Loucy (cell line): ENCODE measurements at regions not wholly inside any gene's neighbourhood (a gene's known extent, or its start where the extent isn't known, plus 50 kb on each side); places are given as distances from the start of the nearest gene placed in this dataset.

ENCODE experiments used
- H2AFZ ChIP-seq: fragments of 200-600 bp; sonication (generic); 2 replicates; pipeline ENCODE4 v1.6.0; 2016; ENCODE audit warnings: antibody characterized with exemption, mild to moderate bottlenecking, low read length, moderate library complexity
- H3F3A ChIP-seq: fragments of 200-600 bp; 2 replicates; pipeline ENCODE4 v1.6.0; 2016; ENCODE audit warnings: antibody characterized with exemption, low read depth, mild to moderate bottlenecking
- H3K27me3 ChIP-seq: fragments of 200-600 bp; sonication (generic); 2 replicates; pipeline ENCODE4 v1.6.1; 2014; ENCODE audit warnings: low read length, mild to moderate bottlenecking; ENCODE audit not compliant: insufficient read depth, poor library complexity, severe bottlenecking
- H3K36me3 ChIP-seq: fragments of 200-600 bp; sonication (generic); 2 replicates; pipeline ENCODE4 v1.6.1; 2016; ENCODE audit warnings: low read length; ENCODE audit not compliant: insufficient read depth
- H3K4me1 ChIP-seq: fragments of 200-600 bp; sonication (generic); 2 replicates; pipeline ENCODE4 v1.5.1; 2014; ENCODE audit warnings: low read length, mild to moderate bottlenecking; ENCODE audit not compliant: insufficient read depth, poor library complexity, severe bottlenecking
- H3K4me2 ChIP-seq: fragments of 200-600 bp; sonication (generic); 2 replicates; pipeline ENCODE4 v1.6.0; 2014; ENCODE audit warnings: antibody characterized with exemption, low read length, low read depth, mild to moderate bottlenecking; ENCODE audit not compliant: poor library complexity, severe bottlenecking
- H3K4me3 ChIP-seq: fragments of 200-600 bp; sonication (generic); 2 replicates; pipeline ENCODE4 v1.5.1; 2014; ENCODE audit warnings: low read length, mild to moderate bottlenecking, mixed read lengths; ENCODE audit not compliant: poor library complexity, severe bottlenecking
- H3K79me2 ChIP-seq: fragments of 200-600 bp; sonication (generic); 2 replicates; pipeline ENCODE4 v1.6.1; 2014; ENCODE audit warnings: low read length; ENCODE audit not compliant: insufficient read depth
- H3K9ac ChIP-seq: fragments of 200-600 bp; sonication (generic); 2 replicates; pipeline ENCODE4 v1.6.0; 2014; ENCODE audit warnings: mild to moderate bottlenecking, low read depth, low read length, moderate library complexity; ENCODE audit not compliant: poor library complexity, severe bottlenecking
- H3K9me2 ChIP-seq: fragments of 200-600 bp; sonication (generic); replicated peaks from 2 replicates; pipeline ENCODE4 v1.6.1; 2016; ENCODE audit warnings: low read depth, low read length, mixed read lengths
- H3K9me3 ChIP-seq: fragments of 200-600 bp; sonication (generic); 2 replicates; pipeline ENCODE4 v1.6.1; 2014; ENCODE audit warnings: mild to moderate bottlenecking, antibody characterized with exemption, low read length, low read depth; ENCODE audit not compliant: insufficient read depth
- H4K20me1 ChIP-seq: fragments of 200-600 bp; sonication (generic); 2 replicates; pipeline ENCODE4 v1.6.0; 2014; ENCODE audit warnings: antibody characterized with exemption, low read length, mild to moderate bottlenecking; ENCODE audit not compliant: insufficient read depth, poor library complexity, severe bottlenecking
- EZH2phosphoT487 ChIP-seq: fragments of 200-600 bp; IDR thresholded peaks from 2 replicates; pipeline ENCODE4 v1.6.1; 2018; ENCODE audit warnings: antibody characterized with exemption, mild to moderate bottlenecking, moderate library complexity, borderline replicate concordance
- TF ChIP-seq, protein P1 (sequence below): fragments of 200-600 bp; sonication (generic); conservative IDR thresholded peaks from 2 replicates; pipeline ENCODE4 v1.5.1; 2014; ENCODE audit warnings: mild to moderate bottlenecking, antibody characterized with exemption, low read length

DNA sequence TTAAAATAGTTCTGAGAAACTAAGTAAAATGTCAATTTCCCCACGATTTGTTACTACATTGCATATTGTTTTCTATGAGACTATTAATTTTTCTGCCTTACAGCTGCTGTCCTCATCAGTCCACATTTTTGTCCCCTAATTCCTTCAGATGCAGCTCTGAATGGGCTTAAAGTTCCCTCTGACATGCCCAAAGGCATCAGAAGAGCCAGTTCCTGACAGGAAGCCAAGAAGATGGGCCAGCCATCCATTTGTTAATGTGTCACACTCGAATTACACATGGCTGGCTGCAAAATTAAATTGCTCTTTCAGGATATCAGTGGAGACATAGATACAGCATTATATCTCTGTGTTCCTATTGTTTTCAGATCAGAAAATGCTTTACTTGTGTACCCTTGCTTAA, 1223.0 kb downstream of the EPHA7 start:
- H3F3A ChIP-seq = no peaks in the 10 kb centered on the region
- no peaks in the 10 kb centered on the region for H3K79me2 ChIP-seq
- H3K9ac ChIP-seq = no peak overlapping the region
- no peaks in the 10 kb centered on the region for H3K4me1 ChIP-seq
- H3K36me3 ChIP-seq = no peaks in the 10 kb centered on the region
- no peaks in the 10 kb centered on the region for H3K27me3 ChIP-seq
- H3K9me3 ChIP-seq = no peaks in the 10 kb centered on the region; the same call in 1 of the 2 replicates
- H3K9me2 ChIP-seq = no peaks in the 10 kb centered on the region
- H3K4me3 ChIP-seq = no peak overlapping the region
- TF ChIP-seq, protein P1, sequence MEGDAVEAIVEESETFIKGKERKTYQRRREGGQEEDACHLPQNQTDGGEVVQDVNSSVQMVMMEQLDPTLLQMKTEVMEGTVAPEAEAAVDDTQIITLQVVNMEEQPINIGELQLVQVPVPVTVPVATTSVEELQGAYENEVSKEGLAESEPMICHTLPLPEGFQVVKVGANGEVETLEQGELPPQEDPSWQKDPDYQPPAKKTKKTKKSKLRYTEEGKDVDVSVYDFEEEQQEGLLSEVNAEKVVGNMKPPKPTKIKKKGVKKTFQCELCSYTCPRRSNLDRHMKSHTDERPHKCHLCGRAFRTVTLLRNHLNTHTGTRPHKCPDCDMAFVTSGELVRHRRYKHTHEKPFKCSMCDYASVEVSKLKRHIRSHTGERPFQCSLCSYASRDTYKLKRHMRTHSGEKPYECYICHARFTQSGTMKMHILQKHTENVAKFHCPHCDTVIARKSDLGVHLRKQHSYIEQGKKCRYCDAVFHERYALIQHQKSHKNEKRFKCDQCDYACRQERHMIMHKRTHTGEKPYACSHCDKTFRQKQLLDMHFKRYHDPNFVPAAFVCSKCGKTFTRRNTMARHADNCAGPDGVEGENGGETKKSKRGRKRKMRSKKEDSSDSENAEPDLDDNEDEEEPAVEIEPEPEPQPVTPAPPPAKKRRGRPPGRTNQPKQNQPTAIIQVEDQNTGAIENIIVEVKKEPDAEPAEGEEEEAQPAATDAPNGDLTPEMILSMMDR = no peak
- no peaks in the 10 kb centered on the region for H4K20me1 ChIP-seq
- H2AFZ ChIP-seq = no peak overlapping the region
- no peak overlapping the region for H3K4me2 ChIP-seq

DNA sequence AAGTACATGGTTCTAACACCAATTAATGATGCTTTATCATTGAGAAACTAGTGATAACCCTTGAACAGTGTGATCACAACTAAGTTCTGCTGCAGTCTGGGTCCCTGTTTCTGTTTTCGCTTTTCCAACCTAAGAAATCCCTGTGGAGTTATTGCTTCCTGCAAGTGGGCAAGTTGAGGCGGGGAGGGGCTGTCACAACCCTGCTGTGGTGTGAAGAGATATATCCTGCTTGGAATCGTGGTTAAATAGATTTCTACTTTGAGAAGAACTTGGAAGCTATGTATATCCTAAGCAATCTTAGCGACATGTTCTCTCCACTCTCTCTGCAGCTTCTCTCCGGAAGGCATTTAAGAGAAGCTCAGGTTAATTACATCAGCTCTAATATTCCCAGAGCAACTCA, 1223.6 kb downstream of the EPHA7 start:
- Histone ChIP-seq H3K4me3 (no peak overlapping the region), H3K4me1 (no peaks in the 10 kb centered on the region), H3K79me2 (no peaks in the 10 kb centered on the region), H3K9me3 (no peaks in the 10 kb centered on the region; the same call in 1 of the 2 replicates), H2AFZ (no peak overlapping the region), H3K4me2 (no peak overlapping the region), H3F3A (no peaks in the 10 kb centered on the region), H3K36me3 (no peaks in the 10 kb centered on the region), H3K27me3 (no peaks in the 10 kb centered on the region), H4K20me1 (no peaks in the 10 kb centered on the region), H3K9ac (no peak overlapping the region), H3K9me2 (no peaks in the 10 kb centered on the region)
- no peak for TF ChIP-seq EZH2phosphoT487
- TF ChIP-seq, protein P1 = no peak

DNA sequence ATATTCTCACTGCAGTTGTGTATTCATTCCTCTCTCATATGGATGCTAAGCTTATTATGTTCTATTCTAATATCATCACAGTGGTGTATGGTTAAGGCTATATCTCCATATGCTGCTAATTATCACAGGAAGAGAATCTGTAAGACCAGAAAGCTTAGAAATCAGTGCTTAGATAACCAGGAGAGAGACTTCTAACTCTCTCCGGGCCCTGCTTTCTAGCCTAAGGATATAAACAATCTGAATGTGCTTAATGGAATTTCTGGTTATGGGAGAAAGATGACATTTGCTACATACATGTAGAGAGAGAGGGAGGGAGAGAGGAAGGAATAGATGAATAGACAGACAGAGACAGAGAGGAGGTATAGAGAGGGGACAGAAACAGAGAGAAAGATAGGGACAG, 1231.3 kb downstream of the EPHA7 start:
- Histone ChIP-seq H3K27me3 (no peaks in the 10 kb centered on the region), H3K4me3 (no peak overlapping the region), H3K4me2 (no peak overlapping the region), H3K36me3 (no peaks in the 10 kb centered on the region), H3K9me3 (no peaks in the 10 kb centered on the region), H3K4me1 (no peaks in the 10 kb centered on the region), H2AFZ (no peak overlapping the region), H3F3A (no peaks in the 10 kb centered on the region), H4K20me1 (no peaks in the 10 kb centered on the region), H3K9ac (no peak overlapping the region), H3K9me2 (no peaks in the 10 kb centered on the region), H3K79me2 (no peaks in the 10 kb centered on the region)
- TF ChIP-seq EZH2phosphoT487 = no peak

DNA sequence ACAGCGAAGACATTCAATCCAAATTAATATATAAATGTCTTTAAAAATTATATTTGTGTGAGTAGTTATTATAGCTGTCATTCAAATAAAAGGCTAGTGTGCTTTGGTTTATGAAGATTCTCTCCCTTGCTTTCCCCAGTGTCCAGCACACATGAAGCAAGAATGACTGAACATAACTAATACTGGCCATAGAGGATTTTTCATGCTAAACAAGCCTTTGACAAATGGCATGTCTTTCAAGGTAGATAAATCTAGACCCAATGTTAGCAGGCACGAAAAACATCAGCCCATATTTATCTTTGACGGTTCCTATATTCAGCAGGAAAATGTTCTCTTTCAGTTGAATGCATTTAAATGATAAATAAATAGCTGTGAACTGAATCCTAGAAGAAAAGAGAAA, 1234.4 kb downstream of the EPHA7 start:
- H3K4me2 ChIP-seq = no peak overlapping the region
- no peak overlapping the region for H3K9ac ChIP-seq
- no peaks in the 10 kb centered on the region for H3K9me3 ChIP-seq
- TF ChIP-seq EZH2phosphoT487 = no peak
- TF ChIP-seq, protein P1 = no peak
- no peak overlapping the region for H2AFZ ChIP-seq
- H4K20me1 ChIP-seq = no peaks in the 10 kb centered on the region
- no peaks in the 10 kb centered on the region for H3K9me2 ChIP-seq
- H3K4me1 ChIP-seq = no peaks in the 10 kb centered on the region
- no peaks in the 10 kb centered on the region for H3K27me3 ChIP-seq
- no peaks in the 10 kb centered on the region for H3K79me2 ChIP-seq
- H3K4me3 ChIP-seq = no peak overlapping the region
- H3K36me3 ChIP-seq = no peaks in the 10 kb centered on the region
- H3F3A ChIP-seq = no peaks in the 10 kb centered on the region
